Stimulated activated CD4-positive, alpha-beta T cell treated with anti-CD3 and anti-CD28 coated beads, Interleukin-12 subunit alpha, Interleukin-12 subunit beta, amount 100 ng/mL, for 48 hours (primary cell): ENCODE measurements at regions not wholly inside any gene's neighbourhood (a gene's known extent, or its start where the extent isn't known, plus 50 kb on each side); places are given as distances from the start of the nearest gene placed in this dataset.

Source experiments
- DNase-seq, 3 donors: peaks; one replicate each; pipeline ENCODE4 v3.0.0-alpha.2; 2020; ENCODE audit warnings: low read depth in 2 of 3, low spot score in 1 of 3

- DNase-seq, result no peak
Measured at GRCh38 chr1:56017336-56017735, 562.0 kb downstream of the PLPP3 start.

- DNase-seq, result no peak
Measured at GRCh38 chr1:56003846-56004245, 575.5 kb downstream of the PLPP3 start.

- no peak for DNase-seq
Measured at GRCh38 chr1:56002231-56002630, 577.1 kb downstream of the PLPP3 start.

- DNase-seq, result no peak
Measured at GRCh38 chr1:56000424-56000823, 578.9 kb downstream of the PLPP3 start.

- no peak for DNase-seq
Measured at GRCh38 chr1:55997536-55997935, 581.8 kb downstream of the PLPP3 start.

- no peak for DNase-seq
Measured at GRCh38 chr1:55993646-55994318, 585.6 kb downstream of the PLPP3 start.

- DNase-seq, result no peak
Measured at GRCh38 chr1:55990007-55990406, 589.4 kb downstream of the PLPP3 start.

GRCh38 chr1:55988963-55989452, 590.4 kb downstream of the PLPP3 start:
- DNase-seq, result no peak

- no peak for DNase-seq
Measured at GRCh38 chr1:55987491-55988249, 591.7 kb downstream of the PLPP3 start.

GRCh38 chr1:55986003-55986402, 593.4 kb downstream of the PLPP3 start:
- DNase-seq, result no peak

- DNase-seq, result no peak
Measured at GRCh38 chr1:55981010-55981650, 598.2 kb downstream of the PLPP3 start.

- no peak for DNase-seq
Measured at GRCh38 chr1:55980582-55980981, 598.8 kb downstream of the PLPP3 start.

- no peak for DNase-seq
Measured at GRCh38 chr1:55974714-55975441, 604.5 kb downstream of the PLPP3 start.

GRCh38 chr1:55970526-55971110, 608.7 kb downstream of the PLPP3 start:
- DNase-seq, result no peak

GRCh38 chr1:55969322-55969721, 610.0 kb downstream of the PLPP3 start:
- no peak for DNase-seq

- no peak for DNase-seq
Measured at GRCh38 chr1:55968661-55969060, 610.7 kb downstream of the PLPP3 start.

- DNase-seq, result no peak
Measured at GRCh38 chr1:55965981-55966461, 613.3 kb downstream of the PLPP3 start.

GRCh38 chr1:55962472-55962871, 616.9 kb downstream of the PLPP3 start:
- DNase-seq, result no peak

- no peak for DNase-seq
Measured at GRCh38 chr1:55959136-55959548, 620.2 kb downstream of the PLPP3 start.

- no peak for DNase-seq
Measured at GRCh38 chr1:55958498-55958897, 620.9 kb downstream of the PLPP3 start.

GRCh38 chr1:55957276-55957675, 622.1 kb downstream of the PLPP3 start:
- no peak for DNase-seq
